ENCODE measurements at regions not wholly inside any gene's neighbourhood (a gene's known extent, or its start where the extent isn't known, plus 50 kb on each side); places are given as distances from the start of the nearest gene placed in this dataset.

DNA sequence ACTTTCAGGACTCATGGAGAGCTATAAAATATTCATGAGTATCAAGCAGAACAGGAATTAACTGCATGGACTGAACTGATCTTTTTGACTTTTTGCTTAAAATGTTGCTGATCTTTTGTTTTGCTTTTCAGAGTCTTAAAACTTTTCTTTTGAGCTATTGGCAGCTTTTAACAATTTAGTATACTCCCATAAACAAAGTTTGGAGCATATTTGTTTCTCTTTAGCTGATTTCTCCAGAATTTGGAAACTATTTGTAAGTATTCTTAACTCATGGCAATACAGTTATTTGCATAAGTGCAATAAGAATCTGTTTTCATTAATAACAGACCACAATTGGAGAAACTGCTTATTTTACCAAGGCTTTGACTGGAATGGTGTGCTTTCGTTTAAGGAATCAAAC, 73.4 kb upstream of the C1GALT1 start:
- TF ChIP-seq EZH2 (IDR thresholded peaks at IDR 0.05; ENCODE audit: borderline replicate concordance, insufficient read depth, low read length, poor library complexity, severe bottlenecking) (no peak), CTCF (IDR thresholded peaks at IDR 0.05; ENCODE audit: poor library complexity, severe bottlenecking) (no peak), TAF1 (IDR thresholded peaks at IDR 0.05; ENCODE audit: low read depth) (no peak), SMC3 (conservative IDR thresholded peaks at IDR 0.05; ENCODE audit: poor library complexity) (no peak), MXI1 (conservative IDR thresholded peaks at IDR 0.05; ENCODE audit: poor library complexity, severe bottlenecking) (no peak), EP300 (conservative IDR thresholded peaks at IDR 0.05; ENCODE audit: poor library complexity, severe bottlenecking) (no peak), POLR2AphosphoS5 (IDR thresholded peaks at IDR 0.05) (no peak), RAD21 (conservative IDR thresholded peaks at IDR 0.05) (no peak)
- TF ChIP-seq, protein P1, sequence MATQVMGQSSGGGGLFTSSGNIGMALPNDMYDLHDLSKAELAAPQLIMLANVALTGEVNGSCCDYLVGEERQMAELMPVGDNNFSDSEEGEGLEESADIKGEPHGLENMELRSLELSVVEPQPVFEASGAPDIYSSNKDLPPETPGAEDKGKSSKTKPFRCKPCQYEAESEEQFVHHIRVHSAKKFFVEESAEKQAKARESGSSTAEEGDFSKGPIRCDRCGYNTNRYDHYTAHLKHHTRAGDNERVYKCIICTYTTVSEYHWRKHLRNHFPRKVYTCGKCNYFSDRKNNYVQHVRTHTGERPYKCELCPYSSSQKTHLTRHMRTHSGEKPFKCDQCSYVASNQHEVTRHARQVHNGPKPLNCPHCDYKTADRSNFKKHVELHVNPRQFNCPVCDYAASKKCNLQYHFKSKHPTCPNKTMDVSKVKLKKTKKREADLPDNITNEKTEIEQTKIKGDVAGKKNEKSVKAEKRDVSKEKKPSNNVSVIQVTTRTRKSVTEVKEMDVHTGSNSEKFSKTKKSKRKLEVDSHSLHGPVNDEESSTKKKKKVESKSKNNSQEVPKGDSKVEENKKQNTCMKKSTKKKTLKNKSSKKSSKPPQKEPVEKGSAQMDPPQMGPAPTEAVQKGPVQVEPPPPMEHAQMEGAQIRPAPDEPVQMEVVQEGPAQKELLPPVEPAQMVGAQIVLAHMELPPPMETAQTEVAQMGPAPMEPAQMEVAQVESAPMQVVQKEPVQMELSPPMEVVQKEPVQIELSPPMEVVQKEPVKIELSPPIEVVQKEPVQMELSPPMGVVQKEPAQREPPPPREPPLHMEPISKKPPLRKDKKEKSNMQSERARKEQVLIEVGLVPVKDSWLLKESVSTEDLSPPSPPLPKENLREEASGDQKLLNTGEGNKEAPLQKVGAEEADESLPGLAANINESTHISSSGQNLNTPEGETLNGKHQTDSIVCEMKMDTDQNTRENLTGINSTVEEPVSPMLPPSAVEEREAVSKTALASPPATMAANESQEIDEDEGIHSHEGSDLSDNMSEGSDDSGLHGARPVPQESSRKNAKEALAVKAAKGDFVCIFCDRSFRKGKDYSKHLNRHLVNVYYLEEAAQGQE (IDR thresholded peaks at IDR 0.05; ENCODE audit: borderline replicate concordance), result no peak
- Histone ChIP-seq H3K9me3 (ENCODE audit: low read length) (no peaks in the 10 kb centered on the region), H2AFZ (ENCODE audit: low read depth, low read length) (no peak overlapping the region), H3K9me2 (ENCODE audit: insufficient read depth, low read length) (no peaks in the 10 kb centered on the region), H3K36me3 (ENCODE audit: insufficient read depth, low read length) (no peaks in the 10 kb centered on the region), H3K79me2 (replicated peaks; ENCODE audit: insufficient read depth, low read length) (no peaks in the 10 kb centered on the region), H3K27me3 (ENCODE audit: insufficient read depth, low read depth, low read length) (no peaks in the 10 kb centered on the region), H3K4me3 (ENCODE audit: low read length) (no peak overlapping the region), H3K9ac (ENCODE audit: low read length) (no peak overlapping the region), H4K20me1 (ENCODE audit: insufficient read depth) (no peaks in the 10 kb centered on the region), H3K4me2 (ENCODE audit: low read length) (no peak overlapping the region), H3K27ac (ENCODE audit: low read length) (no peak overlapping the region), H3F3A (ENCODE audit: insufficient read depth, low read length, poor library complexity, severe bottlenecking) (no peaks in the 10 kb centered on the region)

DNA sequence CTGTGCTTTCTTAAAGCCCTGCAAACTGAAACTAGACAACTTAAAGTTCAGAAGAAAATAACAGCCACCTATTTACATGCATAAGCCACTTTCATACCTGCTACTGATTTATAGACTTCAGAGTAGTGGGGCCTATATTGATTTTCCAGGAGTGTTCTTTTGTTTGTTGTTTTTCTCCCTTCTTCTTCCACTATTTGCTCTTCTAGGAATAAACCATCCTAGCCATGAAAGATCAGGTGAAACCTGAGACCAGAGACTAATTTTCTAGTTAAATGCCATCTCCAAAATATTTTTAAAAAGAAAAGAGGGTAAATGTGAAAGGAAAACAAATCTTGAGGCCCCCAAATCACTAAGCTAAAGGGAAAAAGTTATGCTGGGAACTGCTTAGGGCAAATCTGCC, 72.4 kb upstream of the C1GALT1 start:
- H3K9me3 ChIP-seq (ENCODE audit: low read length), result no peaks in the 10 kb centered on the region

More for the DNA sequence above, 72.4 kb upstream of the C1GALT1 start:
- Histone ChIP-seq H4K20me1 (ENCODE audit: insufficient read depth) (no peaks in the 10 kb centered on the region), H3F3A (ENCODE audit: insufficient read depth, low read length, poor library complexity, severe bottlenecking) (no peaks in the 10 kb centered on the region), H3K9me2 (ENCODE audit: insufficient read depth, low read length) (no peaks in the 10 kb centered on the region), H3K4me3 (ENCODE audit: low read length) (no peak overlapping the region), H3K27me3 (ENCODE audit: insufficient read depth, low read depth, low read length) (no peaks in the 10 kb centered on the region), H3K4me2 (ENCODE audit: low read length) (no peak overlapping the region), H3K27ac (ENCODE audit: low read length) (no peak overlapping the region), H3K9ac (ENCODE audit: low read length) (no peak overlapping the region), H3K36me3 (ENCODE audit: insufficient read depth, low read length) (no peaks in the 10 kb centered on the region), H2AFZ (ENCODE audit: low read depth, low read length) (no peak overlapping the region), H3K79me2 (replicated peaks; ENCODE audit: insufficient read depth, low read length) (no peaks in the 10 kb centered on the region)
- TF ChIP-seq TAF1 (IDR thresholded peaks at IDR 0.05; ENCODE audit: low read depth), result no peak
- TF ChIP-seq EZH2 (IDR thresholded peaks at IDR 0.05; ENCODE audit: borderline replicate concordance, insufficient read depth, low read length, poor library complexity, severe bottlenecking), result no peak
- no peak for TF ChIP-seq POLR2AphosphoS5 (IDR thresholded peaks at IDR 0.05)
- TF ChIP-seq CTCF (IDR thresholded peaks at IDR 0.05; ENCODE audit: poor library complexity, severe bottlenecking), result no peak
- no peak for TF ChIP-seq MXI1 (conservative IDR thresholded peaks at IDR 0.05; ENCODE audit: poor library complexity, severe bottlenecking)
- no peak for TF ChIP-seq RAD21 (conservative IDR thresholded peaks at IDR 0.05)
- TF ChIP-seq, protein P1 (IDR thresholded peaks at IDR 0.05; ENCODE audit: borderline replicate concordance), result no peak
- TF ChIP-seq SMC3 (conservative IDR thresholded peaks at IDR 0.05; ENCODE audit: poor library complexity), result no peak
